GM19455 (cell line): ENCODE measurements at regions not wholly inside any gene's neighbourhood (a gene's known extent, or its start where the extent isn't known, plus 50 kb on each side); places are given as distances from the start of the nearest gene placed in this dataset.
"Not testable (repeated sequence)": the region's sequence is repeated elsewhere in the genome, so short reads cannot be mapped to it uniquely, and the experiment has no call there.

Source experiments
- ATAC-seq: cut with Tn5 transposase; IDR thresholded peaks from one replicate; pipeline ENCODE4 v1.9.1; 2021; ENCODE audit not compliant: unreplicated experiment

- ATAC-seq: no peak
Measured at GRCh38 chr2:76178610-76179009, 467.9 kb upstream of the GCFC2 start.

- no peak for ATAC-seq
Measured at GRCh38 chr2:76175295-76175694, 464.6 kb upstream of the GCFC2 start.

- no peak for ATAC-seq
Measured at GRCh38 chr2:76174505-76174904, 463.8 kb upstream of the GCFC2 start.

GRCh38 chr2:76173206-76173605 lies 462.5 kb upstream of the GCFC2 start:
- not testable (repeated sequence) for ATAC-seq

- not testable (repeated sequence) for ATAC-seq
Measured at GRCh38 chr2:76172154-76172595, 461.5 kb upstream of the GCFC2 start.

- ATAC-seq: no peak
Measured at GRCh38 chr2:76170856-76171255, 460.1 kb upstream of the GCFC2 start.

GRCh38 chr2:76170009-76170384 lies 459.3 kb upstream of the GCFC2 start:
- no peak for ATAC-seq

GRCh38 chr2:76169276-76170008 lies 458.7 kb upstream of the GCFC2 start:
- ATAC-seq: no peak

GRCh38 chr2:76163860-76164259 lies 453.1 kb upstream of the GCFC2 start:
- ATAC-seq: no peak

- no peak for ATAC-seq
Measured at GRCh38 chr2:76160670-76161069, 450.0 kb upstream of the GCFC2 start.

- no peak for ATAC-seq
Measured at GRCh38 chr2:76159042-76159648, 448.4 kb upstream of the GCFC2 start.

- ATAC-seq: no peak
Measured at GRCh38 chr2:76157531-76157930, 446.8 kb upstream of the GCFC2 start.

GRCh38 chr2:76154981-76155380 lies 444.3 kb upstream of the GCFC2 start:
- ATAC-seq: no peak

GRCh38 chr2:76149846-76150245 lies 439.1 kb upstream of the GCFC2 start:
- ATAC-seq: no peak

- ATAC-seq: not testable (repeated sequence)
Measured at GRCh38 chr2:76139303-76139702, 428.6 kb upstream of the GCFC2 start.

GRCh38 chr2:76128622-76129021 lies 417.9 kb upstream of the GCFC2 start:
- no peak for ATAC-seq

GRCh38 chr2:76120176-76120575 lies 409.5 kb upstream of the GCFC2 start:
- ATAC-seq: no peak

GRCh38 chr2:76089683-76090082 lies 379.0 kb upstream of the GCFC2 start:
- ATAC-seq: no peak

GRCh38 chr2:76083248-76083647 lies 372.5 kb upstream of the GCFC2 start:
- ATAC-seq: no peak

GRCh38 chr2:76082509-76082908 lies 371.8 kb upstream of the GCFC2 start:
- no peak for ATAC-seq

GRCh38 chr2:76080154-76080553 lies 369.4 kb upstream of the GCFC2 start:
- ATAC-seq: no peak

GRCh38 chr2:76075126-76075525 lies 364.4 kb upstream of the GCFC2 start:
- no peak for ATAC-seq
